GM23248 (cell line): ENCODE measurements at regions not wholly inside any gene's neighbourhood (a gene's known extent, or its start where the extent isn't known, plus 50 kb on each side); places are given as distances from the start of the nearest gene placed in this dataset.
A peak's percentile ranks its signal among the peaks of the same experiment; 100 is the strongest.
"Not testable (repeated sequence)": the region's sequence is repeated elsewhere in the genome, so short reads cannot be mapped to it uniquely, and the experiment has no call there.

Experiments used
- DNase-seq: peaks from one replicate; pipeline ENCODE4 v3.0.0-alpha.2; 2015
- H2AFZ ChIP-seq: fragments of 200-600 bp; sonication (generic); 2 replicates; pipeline ENCODE4 v1.6.1; 2016; ENCODE audit warnings: antibody characterized with exemption
- H3F3A ChIP-seq: fragments of 200-600 bp; sonication (generic); 2 replicates; pipeline ENCODE4 v1.6.1; 2016; ENCODE audit warnings: mild to moderate bottlenecking, antibody characterized with exemption, mixed run types; ENCODE audit not compliant: insufficient read depth
- H3K27ac ChIP-seq: fragments of 200-600 bp; sonication (generic); 2 replicates; pipeline ENCODE4 v1.5.1; 2016; ENCODE audit warnings: mild to moderate bottlenecking
- H3K27me3 ChIP-seq: fragments of 200-600 bp; sonication (generic); replicated peaks from 2 replicates; pipeline ENCODE4 v1.6.1; 2016; ENCODE audit warnings: mild to moderate bottlenecking; ENCODE audit not compliant: insufficient read depth
- H3K36me3 ChIP-seq: fragments of 200-600 bp; sonication (generic); 2 replicates; pipeline ENCODE4 v1.6.1; 2016; ENCODE audit warnings: low read depth, mild to moderate bottlenecking
- H3K4me1 ChIP-seq: fragments of 200-600 bp; sonication (generic); 2 replicates; pipeline ENCODE4 v1.6.1; 2016; ENCODE audit warnings: mild to moderate bottlenecking; ENCODE audit not compliant: insufficient read depth
- H3K4me2 ChIP-seq: fragments of 200-600 bp; sonication (generic); one replicate; pipeline ENCODE4 v1.6.1; 2016; ENCODE audit warnings: mild to moderate bottlenecking; ENCODE audit not compliant: unreplicated experiment
- H3K4me3 ChIP-seq: fragments of 200-600 bp; sonication (generic); 2 replicates; pipeline ENCODE4 v1.5.1; 2016; ENCODE audit warnings: mild to moderate bottlenecking
- H3K79me2 ChIP-seq: fragments of 200-600 bp; sonication (generic); 2 replicates; pipeline ENCODE4 v1.6.1; 2016; ENCODE audit warnings: mild to moderate bottlenecking; ENCODE audit not compliant: insufficient read depth
- H3K9ac ChIP-seq: fragments of 200-600 bp; sonication (generic); 2 replicates; pipeline ENCODE4 v1.6.1; 2016; ENCODE audit warnings: mild to moderate bottlenecking
- H3K9me2 ChIP-seq: fragments of 200-600 bp; sonication (generic); 2 replicates; pipeline ENCODE4 v1.6.1; 2016; ENCODE audit warnings: mixed run types, mild to moderate bottlenecking, moderate library complexity; ENCODE audit not compliant: insufficient read depth
- H3K9me3 ChIP-seq: fragments of 200-600 bp; sonication (generic); one replicate; pipeline ENCODE4 v1.6.1; 2017; ENCODE audit warnings: low read depth
- H4K20me1 ChIP-seq: fragments of 200-600 bp; sonication (generic); 2 replicates; pipeline ENCODE4 v1.6.0; 2016; ENCODE audit not compliant: insufficient read depth
- EZH2 ChIP-seq: fragments of 200-600 bp; sonication (generic); IDR thresholded peaks from 2 replicates; pipeline ENCODE4 v1.6.1; 2018; ENCODE audit warnings: antibody characterized with exemption, mild to moderate bottlenecking; ENCODE audit not compliant: insufficient read depth, poor library complexity, severe bottlenecking
- EZH2phosphoT487 ChIP-seq: fragments of 200-600 bp; sonication (generic); IDR thresholded peaks from 2 replicates; pipeline ENCODE4 v1.6.1; 2018; ENCODE audit warnings: antibody characterized with exemption, moderate library complexity, mild to moderate bottlenecking, low read depth; ENCODE audit not compliant: insufficient read depth
- WGBS, 2 experiments: methylation state at CpG; one replicate each; pipeline ENCODE4 v1.1.6; 2015 to 2017; ENCODE audit warnings: low lambda C conversion rate in 2 of 2, low coverage in 1 of 2; ENCODE audit errors: missing lambda C conversion rate in 2 of 2; 5-methylcytosine and 5-hydroxymethylcytosine counted together
- in situ Hi-C: fragments of 300-500 bp; cut with MboI; formaldehyde crosslinking; loops from 2 replicates; pipeline ENCODE4 v1.15.0; 2020

DNA sequence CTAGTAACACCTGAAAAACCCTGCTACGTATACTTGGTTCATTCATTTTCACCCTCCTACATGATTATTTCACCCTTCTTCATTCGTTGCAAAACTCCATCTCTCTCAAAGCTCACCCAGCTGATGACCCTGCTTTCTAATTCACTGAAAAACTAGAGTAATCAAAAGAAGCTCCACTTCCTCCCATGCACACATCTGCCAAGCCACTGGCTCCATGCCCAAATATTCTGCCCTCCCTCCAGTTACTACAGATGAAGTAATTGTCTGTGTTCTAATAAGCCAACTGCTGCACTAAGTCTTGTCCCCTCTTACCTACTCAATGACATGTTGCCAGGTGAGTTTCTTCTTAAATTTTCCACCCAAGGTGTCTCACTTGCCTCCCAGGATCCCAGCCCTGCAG lies 96.9 kb upstream of the CCDC71L start:
- Histone ChIP-seq H3K4me3 (no peak overlapping the region), H3K27ac (no peak overlapping the region), H3K4me2 (no peak overlapping the region), H3K79me2 (no peaks in the 10 kb centered on the region), H3K36me3 (no peaks in the 10 kb centered on the region), H3F3A (no peaks in the 10 kb centered on the region), H3K9ac (no peak overlapping the region), H3K9me2 (no peaks in the 10 kb centered on the region), H3K4me1 (peaks cover 9% of the 10 kb centered on the region), H4K20me1 (no peaks in the 10 kb centered on the region), H2AFZ (no peak overlapping the region), H3K27me3 (no peaks in the 10 kb centered on the region), H3K9me3 (no peaks in the 10 kb centered on the region)
- in situ Hi-C loops = no loop called here
- TF ChIP-seq EZH2phosphoT487 (no peak), EZH2 (no peak)
- WGBS, 2 experiments = 39 to 48% methylated on average over 2 of the region's 2 CpGs
- peak; percentile 60 for DNase-seq

GRCh38 chr7:106762845-106763244 lies 101.9 kb upstream of the CCDC71L start:
- WGBS, 2 experiments = 93 to 100% methylated on average over 2 of the region's 2 CpGs
- H3K4me3 ChIP-seq, H3K27ac ChIP-seq, in situ Hi-C loops, H3K9me3 ChIP-seq, DNase-seq, H3F3A ChIP-seq, H3K9ac ChIP-seq, H3K9me2 ChIP-seq, H2AFZ ChIP-seq, H3K79me2 ChIP-seq, H4K20me1 ChIP-seq, H3K4me2 ChIP-seq, H3K36me3 ChIP-seq, H3K27me3 ChIP-seq: not testable (repeated sequence)
- peaks cover 19% of the 10 kb centered on the region for H3K4me1 ChIP-seq

GRCh38 chr7:106763717-106764116 lies 101.4 kb upstream of the PIK3CG start:
- TF ChIP-seq EZH2phosphoT487 (no peak), EZH2 (no peak)
- no peak for DNase-seq
- Histone ChIP-seq H3K9me2 (no peaks in the 10 kb centered on the region), H3K27me3 (no peaks in the 10 kb centered on the region), H3K9ac (no peak overlapping the region), H3K36me3 (no peaks in the 10 kb centered on the region), H2AFZ (no peak overlapping the region), H3K4me2 (no peak overlapping the region), H4K20me1 (no peaks in the 10 kb centered on the region), H3K27ac (no peak overlapping the region), H3K4me3 (no peak overlapping the region), H3K9me3 (no peaks in the 10 kb centered on the region), H3K4me1 (peaks cover 24% of the 10 kb centered on the region), H3K79me2 (no peaks in the 10 kb centered on the region), H3F3A (0 out of 2 replicates have a peak, but pooled peaks cover under 1% of the 10 kb centered on the region)
- in situ Hi-C loops = no loop called here
- WGBS, 2 experiments = 69 to 74% methylated on average over 2 of the region's 2 CpGs

GRCh38 chr7:106765727-106766355 lies 99.2 kb upstream of the PIK3CG start:
- no peaks in the 10 kb centered on the region for H4K20me1 ChIP-seq
- H3K4me3 ChIP-seq = no peak overlapping the region
- H3K79me2 ChIP-seq = no peaks in the 10 kb centered on the region
- no peak overlapping the region for H3K9ac ChIP-seq
- TF ChIP-seq EZH2 (no peak), EZH2phosphoT487 (no peak)
- H3K9me2 ChIP-seq = no peaks in the 10 kb centered on the region
- in situ Hi-C loops = no loop called here
- H3K27ac ChIP-seq = no peak overlapping the region
- H3K4me2 ChIP-seq = no peak overlapping the region
- H3K27me3 ChIP-seq = no peaks in the 10 kb centered on the region
- H3K36me3 ChIP-seq = no peaks in the 10 kb centered on the region
- H3F3A ChIP-seq = peaks cover 20% of the 10 kb centered on the region
- no peaks in the 10 kb centered on the region for H3K9me3 ChIP-seq
- no peak for DNase-seq
- no peak overlapping the region for H2AFZ ChIP-seq
- WGBS, 2 experiments = 94 to 96% methylated on average over 5 of the region's 5 CpGs
- H3K4me1 ChIP-seq = peaks cover 44% of the 10 kb centered on the region

DNA sequence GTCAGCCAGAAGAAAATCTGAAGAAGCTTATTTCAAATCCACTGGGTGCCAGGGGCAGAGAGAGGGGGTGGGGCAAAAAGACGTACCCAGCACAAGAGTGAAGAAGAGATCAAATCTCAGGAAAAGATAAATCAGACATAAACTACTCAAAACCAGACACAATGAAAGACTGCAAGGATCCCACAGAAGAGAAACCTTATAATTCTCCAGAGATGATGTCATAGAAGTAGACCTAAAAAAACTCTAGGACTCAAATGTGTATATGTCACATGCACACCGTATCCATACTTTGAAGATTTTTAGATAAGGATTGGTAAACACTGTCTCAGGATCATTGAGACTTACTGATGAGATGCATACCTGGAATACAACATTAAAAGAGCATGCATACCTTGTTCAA lies 98.5 kb upstream of the PIK3CG start:
- WGBS, 2 experiments = 60 to 63% methylated on average over 2 of the region's 2 CpGs
- no peak overlapping the region for H2AFZ ChIP-seq
- no peaks in the 10 kb centered on the region for H3K9me3 ChIP-seq
- no peaks in the 10 kb centered on the region for H3K36me3 ChIP-seq
- H3K27ac ChIP-seq = no peak overlapping the region
- H3F3A ChIP-seq = peaks cover 24% of the 10 kb centered on the region
- H3K79me2 ChIP-seq = no peaks in the 10 kb centered on the region
- in situ Hi-C loops = no loop called here
- H3K4me3 ChIP-seq = no peak overlapping the region
- H3K9ac ChIP-seq = no peak overlapping the region
- no peaks in the 10 kb centered on the region for H3K27me3 ChIP-seq
- no peak for TF ChIP-seq EZH2
- TF ChIP-seq EZH2phosphoT487 = no peak
- DNase-seq = peak; percentile 28
- H3K9me2 ChIP-seq = no peaks in the 10 kb centered on the region
- H3K4me2 ChIP-seq = no peak overlapping the region
- peaks cover 47% of the 10 kb centered on the region for H3K4me1 ChIP-seq
- no peaks in the 10 kb centered on the region for H4K20me1 ChIP-seq
